Pons (tissue), 1 donor: ENCODE measurements at regions not wholly inside any gene's neighbourhood (a gene's known extent, or its start where the extent isn't known, plus 50 kb on each side); places are given as distances from the start of the nearest gene placed in this dataset.
"Not testable (repeated sequence)": the region's sequence is repeated elsewhere in the genome, so short reads cannot be mapped to it uniquely, and the experiment has no call there.

Experiments
- DNase-seq: peaks from one replicate; pipeline ENCODE4 v3.0.0-alpha.2; 2016; ENCODE audit warnings: low spot score

- no peak for DNase-seq
Observed at GRCh38 chr3:118512301-118512700, 522.3 kb downstream of the IGSF11 start.

- no peak for DNase-seq
Observed at GRCh38 chr3:118525077-118525476, 509.6 kb downstream of the IGSF11 start.

GRCh38 chr3:118526758-118527513, 507.7 kb downstream of the IGSF11 start:
- peak; percentile 85 for DNase-seq

- DNase-seq, result no peak
Observed at GRCh38 chr3:118527514-118528044, 507.1 kb downstream of the IGSF11 start.

GRCh38 chr3:118529554-118529953, 505.1 kb downstream of the IGSF11 start:
- DNase-seq, result no peak

- DNase-seq, result no peak
Observed at GRCh38 chr3:118530350-118530922, 504.2 kb downstream of the IGSF11 start.

GRCh38 chr3:118530927-118531356, 503.7 kb downstream of the IGSF11 start:
- DNase-seq, result not testable (repeated sequence)

- DNase-seq, result no peak
Observed at GRCh38 chr3:118531816-118532215, 502.8 kb downstream of the IGSF11 start.

- no peak for DNase-seq
Observed at GRCh38 chr3:118533676-118534075, 501.0 kb downstream of the IGSF11 start.

GRCh38 chr3:118534519-118534918, 500.1 kb downstream of the IGSF11 start:
- no peak for DNase-seq

GRCh38 chr3:118536764-118537163, 497.9 kb downstream of the IGSF11 start:
- no peak for DNase-seq

GRCh38 chr3:118537454-118537853, 497.2 kb downstream of the IGSF11 start:
- DNase-seq, result no peak

GRCh38 chr3:118538187-118538586, 496.5 kb downstream of the IGSF11 start:
- no peak for DNase-seq

- not testable (repeated sequence) for DNase-seq
Observed at GRCh38 chr3:118539820-118540447, 494.7 kb downstream of the IGSF11 start.

GRCh38 chr3:118540448-118540821, 494.2 kb downstream of the IGSF11 start:
- DNase-seq, result not testable (repeated sequence)

GRCh38 chr3:118540826-118541225, 493.8 kb downstream of the IGSF11 start:
- no peak for DNase-seq

- no peak for DNase-seq
Observed at GRCh38 chr3:118541796-118542195, 492.9 kb downstream of the IGSF11 start.

- DNase-seq, result no peak
Observed at GRCh38 chr3:118543832-118544231, 490.8 kb downstream of the IGSF11 start.

GRCh38 chr3:118544458-118544857, 490.2 kb downstream of the IGSF11 start:
- no peak for DNase-seq

- DNase-seq, result no peak
Observed at GRCh38 chr3:118548434-118548833, 486.2 kb downstream of the IGSF11 start.

- DNase-seq, result no peak
Observed at GRCh38 chr3:118550122-118550521, 484.5 kb downstream of the IGSF11 start.

GRCh38 chr3:118550556-118550955, 484.1 kb downstream of the IGSF11 start:
- DNase-seq, result no peak
